CD1c-positive myeloid dendritic cell (primary cell): ENCODE measurements at regions not wholly inside any gene's neighbourhood (a gene's known extent, or its start where the extent isn't known, plus 50 kb on each side); places are given as distances from the start of the nearest gene placed in this dataset.
"Not testable (repeated sequence)": the region's sequence is repeated elsewhere in the genome, so short reads cannot be mapped to it uniquely, and the experiment has no call there.

Experiments
- DNase-seq: peaks from one replicate; pipeline ENCODE4 v3.0.0-alpha.2; 2016; ENCODE audit errors: extremely low spot score

DNA sequence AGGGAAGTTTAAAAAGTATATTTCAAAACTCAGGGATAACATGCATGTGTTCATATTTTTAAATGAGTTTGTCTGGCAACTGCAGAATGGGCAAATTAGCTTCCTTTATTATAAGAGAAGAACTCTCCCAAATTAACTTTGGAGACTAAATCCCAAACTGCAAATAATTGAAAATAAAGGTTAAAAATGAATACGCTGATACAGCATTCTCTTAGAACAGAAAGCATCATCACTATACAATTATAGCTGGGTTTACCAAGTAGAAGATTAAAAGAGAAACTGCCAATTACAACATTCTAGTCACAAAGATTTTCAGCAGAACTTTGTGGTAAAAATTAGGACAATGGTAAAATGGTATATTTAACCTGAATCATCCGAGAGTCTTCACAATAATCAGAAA is 73.3 kb downstream of the OLFM4 start:
- no peak for DNase-seq

DNA sequence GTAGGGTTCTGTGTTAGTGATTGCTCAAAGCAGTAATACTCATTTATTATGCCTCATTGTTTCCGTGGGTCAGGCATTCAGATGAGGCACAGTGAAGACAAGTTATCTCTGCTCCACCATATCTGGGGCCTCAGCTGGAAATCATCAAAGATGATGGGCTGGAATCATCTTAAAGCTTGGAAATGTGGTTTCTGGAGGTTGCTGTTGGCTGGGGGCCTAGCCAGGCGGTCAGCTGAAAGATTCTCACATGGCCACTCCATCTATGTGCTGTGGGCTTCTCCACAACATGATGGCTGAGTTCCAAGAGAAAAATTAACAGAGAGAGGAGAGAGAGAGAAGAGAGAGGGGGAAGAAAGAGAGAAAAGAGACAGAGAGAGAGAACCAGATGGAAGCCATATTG is 75.5 kb downstream of the OLFM4 start:
- DNase-seq = no peak

DNA sequence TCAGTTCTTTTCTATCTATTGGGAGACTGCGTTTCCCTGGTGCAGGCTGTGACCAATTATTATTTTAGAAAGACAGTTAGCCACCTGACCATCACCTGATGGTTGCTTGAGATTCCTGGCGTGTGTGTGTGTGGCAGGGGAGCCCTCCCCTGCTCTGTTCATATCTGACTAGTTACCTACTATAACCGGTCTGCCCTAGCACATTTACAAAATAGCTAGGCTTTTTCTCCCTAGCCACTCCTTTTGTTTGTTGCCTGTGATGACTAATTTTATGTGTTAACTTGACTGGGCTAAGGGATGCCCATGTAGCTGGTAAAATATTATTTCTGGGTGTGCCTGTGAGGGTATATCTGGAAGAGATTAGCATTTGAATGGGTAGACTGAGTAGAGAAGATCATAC is 76.9 kb downstream of the OLFM4 start:
- no peak for DNase-seq

DNA sequence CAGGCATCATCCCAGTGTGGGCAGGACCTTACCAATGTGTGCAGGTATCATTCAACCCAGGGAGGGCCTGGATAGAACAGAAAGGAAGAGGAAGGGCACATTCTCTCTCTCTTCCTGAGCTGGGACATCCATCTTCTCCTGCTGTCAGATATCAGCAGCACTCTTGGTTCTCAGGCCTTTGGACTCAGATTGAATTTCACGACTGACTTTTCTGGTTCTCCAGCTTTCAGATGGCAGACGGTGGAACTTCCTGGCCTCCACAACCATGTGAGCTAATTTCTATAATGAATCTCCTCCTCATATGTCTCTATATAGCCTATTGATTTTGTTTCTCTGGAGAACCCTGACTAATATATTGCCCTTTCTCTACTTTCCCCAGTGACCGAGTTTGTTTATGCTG is 77.3 kb downstream of the OLFM4 start:
- no peak for DNase-seq

DNA sequence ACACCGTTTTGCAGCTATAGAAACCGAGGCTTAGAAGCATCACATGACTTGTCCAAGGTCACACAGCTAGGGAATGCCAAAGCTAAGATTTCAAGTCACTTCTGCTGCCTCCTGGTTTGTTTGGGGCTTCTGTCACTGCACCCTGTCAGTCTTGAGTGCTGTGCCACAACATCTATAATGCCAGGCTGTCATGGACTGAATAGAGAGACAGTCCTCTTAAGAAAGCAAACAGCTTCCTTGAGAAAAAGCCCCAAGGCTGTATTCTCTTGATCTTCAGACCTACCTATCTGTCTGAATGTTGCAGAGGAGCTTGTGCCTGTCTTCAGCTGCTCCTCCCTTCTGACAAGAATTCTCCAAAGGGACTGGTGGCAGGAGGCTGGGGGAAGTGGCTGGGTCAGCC is 81.6 kb downstream of the OLFM4 start:
- no peak for DNase-seq

DNA sequence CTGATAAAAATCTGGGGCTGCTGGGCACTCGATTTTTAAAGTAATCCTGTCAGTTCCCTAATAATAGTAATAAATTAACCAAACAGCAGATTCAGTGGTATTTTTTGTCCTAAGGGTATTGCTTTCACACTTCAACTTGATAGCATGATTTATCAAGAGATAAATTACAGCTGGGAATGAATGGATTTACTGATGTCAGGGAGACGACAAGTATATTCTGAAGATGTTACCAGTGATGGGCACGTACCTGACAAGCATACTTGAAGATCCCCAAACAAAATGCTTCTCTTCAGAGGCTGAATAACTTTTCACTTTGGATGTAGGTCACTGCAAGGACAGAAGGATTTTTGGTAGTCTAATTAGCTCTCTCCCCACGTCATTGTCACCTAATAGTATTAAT is 82.0 kb downstream of the OLFM4 start:
- DNase-seq = no peak

DNA sequence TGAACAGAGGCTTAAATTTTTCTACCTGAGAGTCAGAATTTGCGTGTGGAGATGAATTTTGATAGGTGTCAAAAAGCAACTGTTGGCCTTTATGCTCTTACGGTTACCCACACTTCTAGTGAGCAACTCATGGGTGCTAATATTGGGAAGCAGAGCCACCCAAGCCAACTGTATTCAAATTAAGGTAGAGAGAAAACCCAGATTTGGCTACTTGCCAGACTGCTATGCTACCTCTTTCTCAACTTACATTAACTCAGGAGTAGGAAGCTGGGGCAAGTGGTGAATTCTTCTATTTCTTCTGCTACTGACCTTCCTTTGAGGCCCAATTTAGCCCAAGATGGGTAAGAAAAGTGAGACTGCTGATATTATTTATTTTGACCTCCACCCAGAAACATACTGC is 83.9 kb downstream of the OLFM4 start:
- no peak for DNase-seq

DNA sequence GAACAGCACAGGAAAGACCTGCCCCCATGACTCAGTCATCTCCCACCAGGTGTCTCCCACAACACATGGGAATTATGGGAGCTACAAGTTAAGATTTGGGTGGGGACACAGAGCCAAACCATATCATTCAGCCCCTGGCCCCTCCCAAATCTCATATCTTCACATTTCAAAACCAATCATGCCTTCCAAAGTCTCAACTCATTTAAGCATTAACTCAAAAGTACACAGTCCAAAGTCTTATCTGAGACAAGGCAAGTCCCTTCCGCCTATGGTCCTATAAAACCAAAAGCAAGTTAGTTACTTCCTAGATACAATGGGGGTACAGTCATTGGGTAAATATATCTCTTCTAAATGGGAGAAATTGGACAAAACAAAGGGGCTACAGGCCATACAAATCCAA is 88.4 kb downstream of the OLFM4 start:
- DNase-seq = not testable (repeated sequence)

DNA sequence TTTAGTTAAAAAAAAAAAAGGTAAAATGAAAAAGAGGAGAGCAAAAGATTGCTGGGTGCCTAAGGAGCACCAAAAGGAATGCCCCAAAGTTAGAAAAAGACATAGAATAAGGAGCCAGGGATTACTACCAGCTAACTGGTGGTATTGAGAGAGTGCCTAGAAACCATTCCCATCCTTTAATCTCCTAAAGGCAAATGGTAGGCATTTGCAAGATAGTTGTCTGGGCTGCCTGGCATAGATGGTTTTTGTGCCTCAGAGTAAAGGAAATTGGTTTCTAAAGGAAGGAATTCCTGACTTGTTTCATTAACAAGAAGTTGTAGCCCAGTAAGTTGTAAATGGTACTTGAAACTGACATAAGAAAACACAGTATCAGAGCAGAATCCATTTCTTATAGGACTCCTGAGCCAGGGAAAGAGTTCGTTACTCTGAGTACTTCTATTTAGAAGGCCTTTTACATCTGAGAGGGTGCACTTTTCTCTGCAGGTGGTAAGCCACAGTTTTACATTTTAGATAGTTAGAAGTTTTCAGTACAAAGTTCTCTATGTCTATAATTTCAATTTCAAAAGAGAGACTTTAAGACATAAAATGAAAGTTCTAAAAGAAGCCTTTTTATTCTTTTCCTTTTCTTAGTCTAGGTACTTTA is 92.6 kb downstream of the OLFM4 start:
- no peak for DNase-seq

DNA sequence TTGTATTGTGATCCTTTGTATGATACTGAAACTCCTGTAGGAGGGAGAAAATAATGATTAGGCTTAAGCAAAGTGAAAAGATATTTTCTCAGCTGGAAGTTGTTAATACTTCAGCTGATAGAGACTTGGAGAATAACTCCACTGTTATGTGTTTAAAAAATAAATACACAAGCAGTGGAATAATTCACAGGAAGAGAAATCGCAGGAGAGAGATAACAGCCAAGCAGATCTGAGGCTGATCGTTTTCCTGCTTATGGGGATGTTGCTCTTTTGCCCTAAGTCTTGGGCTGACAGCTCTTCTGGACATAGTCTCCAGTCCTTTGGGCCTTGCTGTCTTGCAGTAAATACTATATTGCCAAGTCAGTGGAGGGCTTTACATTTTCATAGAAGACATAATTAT is 93.3 kb downstream of the OLFM4 start:
- DNase-seq = no peak

DNA sequence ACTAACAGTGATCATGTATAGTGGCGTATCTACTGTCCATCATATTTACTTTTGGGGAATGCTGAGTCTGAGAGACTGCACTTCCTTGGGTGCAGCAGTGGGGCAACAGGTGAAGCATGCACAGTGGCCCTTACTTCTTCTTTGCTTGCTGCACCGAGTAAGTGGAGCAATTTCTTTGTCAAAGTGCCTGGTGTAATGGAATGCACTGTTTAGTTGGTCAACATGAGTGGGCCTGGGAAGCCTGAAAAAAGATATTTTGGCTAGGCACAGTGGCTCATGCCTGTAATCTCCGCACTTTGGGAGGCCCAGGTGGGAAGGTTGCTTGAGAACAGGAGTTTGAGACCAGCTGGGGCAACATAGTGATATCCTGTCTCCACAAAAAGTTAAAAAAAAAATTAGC is 94.9 kb downstream of the OLFM4 start:
- no peak for DNase-seq

DNA sequence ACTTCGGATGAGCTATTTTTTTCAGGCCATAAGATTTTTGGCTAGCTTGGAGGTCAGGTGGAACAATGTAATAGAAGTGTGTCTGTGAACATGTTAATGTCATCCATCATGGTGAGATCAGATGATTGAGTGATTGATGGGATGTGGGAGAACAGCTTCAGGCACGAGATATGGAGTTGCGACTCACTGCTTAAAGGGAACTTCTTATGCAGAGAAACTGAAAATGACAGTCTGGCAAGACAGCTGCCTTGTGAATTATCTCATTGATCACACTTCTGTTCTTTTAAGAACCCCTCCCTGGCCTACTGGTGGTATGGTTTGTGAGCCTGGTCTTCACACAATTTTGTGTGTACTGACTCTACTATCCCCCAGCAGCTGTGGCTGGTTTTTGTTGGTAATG is 96.0 kb downstream of the OLFM4 start:
- no peak for DNase-seq

DNA sequence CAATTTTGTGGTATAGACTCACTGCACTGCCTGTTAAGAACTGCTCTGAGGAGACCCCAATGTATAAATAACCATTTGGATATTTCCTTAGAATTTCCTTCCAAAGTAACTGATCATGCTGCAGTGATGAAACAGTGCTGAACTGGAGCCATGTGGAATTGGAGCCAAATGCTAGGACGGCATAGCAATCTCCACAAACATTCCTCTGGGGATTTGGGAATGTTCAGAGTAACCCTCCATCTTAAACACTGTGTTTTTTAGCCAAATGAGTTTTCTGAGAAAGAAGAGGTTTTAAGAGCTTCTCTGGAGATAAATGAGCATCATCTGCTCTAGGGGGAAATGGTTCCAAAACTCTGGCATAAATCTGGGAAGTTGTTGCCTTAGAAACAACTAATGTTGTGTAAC is 98.2 kb downstream of the OLFM4 start:
- DNase-seq = no peak

DNA sequence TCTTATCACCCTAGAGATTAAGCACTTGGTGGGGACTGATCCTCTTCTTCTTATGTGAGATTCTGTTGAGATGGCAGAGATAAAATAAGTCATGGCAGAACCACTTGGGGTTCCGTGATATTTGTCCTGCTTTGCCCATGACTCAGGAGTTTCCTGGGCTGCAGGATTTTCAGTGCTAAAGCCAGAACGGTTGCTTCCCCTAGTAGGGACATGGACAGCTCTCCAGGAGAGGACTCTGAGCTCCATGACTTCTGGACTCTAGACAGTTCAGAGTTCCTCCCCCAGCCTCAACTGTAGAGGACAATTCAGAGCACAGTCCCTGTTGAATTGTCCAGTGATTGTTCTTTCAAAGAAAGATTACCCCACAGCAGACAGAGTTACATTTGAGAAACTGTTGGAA is 98.8 kb downstream of the OLFM4 start:
- no peak for DNase-seq

DNA sequence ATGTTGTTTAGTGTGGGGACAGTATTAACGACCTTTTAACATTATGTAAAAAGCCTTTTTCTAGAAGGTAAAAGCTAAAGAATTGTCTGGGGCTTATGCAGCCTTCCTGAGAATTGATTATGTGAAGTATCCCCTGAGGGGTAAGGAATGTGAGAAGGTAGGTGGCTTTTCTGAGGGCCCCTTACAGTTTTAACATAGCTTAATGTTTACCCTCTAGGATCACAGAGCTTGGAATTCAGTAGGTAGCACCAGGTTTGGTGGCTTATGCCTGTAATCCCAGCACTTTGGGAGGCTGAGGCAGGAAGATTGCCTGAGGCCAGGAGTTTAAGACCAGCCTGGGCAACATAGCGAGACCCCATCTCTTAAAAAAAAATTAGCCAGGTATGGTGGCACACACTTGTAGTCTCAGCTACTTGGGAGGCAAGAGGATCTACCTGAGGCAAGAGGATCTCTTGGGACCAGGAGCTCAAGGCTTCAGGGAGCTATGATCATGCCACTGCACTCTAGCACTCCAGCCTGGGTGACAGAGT is 101.3 kb downstream of the OLFM4 start:
- DNase-seq = no peak

DNA sequence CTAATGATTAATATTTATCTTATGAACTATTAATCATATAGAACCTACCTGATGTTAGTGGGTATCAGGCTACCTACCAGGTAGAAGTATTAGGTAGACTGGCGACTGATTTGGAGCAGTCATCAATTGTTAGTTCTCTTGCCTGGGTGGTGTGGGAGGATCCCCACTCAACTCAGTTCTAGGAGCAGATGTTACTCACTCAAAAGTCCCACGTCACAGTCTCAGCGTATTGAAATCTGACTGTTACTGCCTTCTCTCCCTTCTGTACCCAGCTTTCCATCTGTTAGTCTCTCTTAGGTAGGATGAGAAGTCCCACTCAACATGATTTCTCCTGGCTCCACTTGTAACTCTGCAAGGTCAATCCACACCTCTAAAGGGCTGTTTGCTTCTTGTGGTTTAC is 102.7 kb downstream of the OLFM4 start:
- no peak for DNase-seq

DNA sequence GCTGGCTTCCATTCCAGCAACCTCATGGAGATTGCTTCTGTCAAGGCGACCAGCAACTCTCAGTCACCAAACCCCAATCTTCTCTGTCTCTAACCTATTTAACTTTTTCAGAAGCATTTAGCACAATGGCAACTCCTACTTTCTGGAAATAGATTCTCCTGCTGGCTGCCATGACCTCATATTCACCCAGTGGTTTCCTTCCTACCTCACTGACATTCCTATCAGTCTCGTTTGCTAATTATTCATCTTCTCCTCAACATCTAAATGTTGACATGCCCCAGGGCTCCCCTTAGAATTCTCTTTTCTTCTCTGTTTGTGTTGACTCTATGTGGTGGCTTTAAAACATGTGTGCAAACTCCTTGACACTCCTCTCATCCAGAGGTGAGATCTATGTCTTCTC is 106.7 kb downstream of the OLFM4 start:
- DNase-seq = no peak

DNA sequence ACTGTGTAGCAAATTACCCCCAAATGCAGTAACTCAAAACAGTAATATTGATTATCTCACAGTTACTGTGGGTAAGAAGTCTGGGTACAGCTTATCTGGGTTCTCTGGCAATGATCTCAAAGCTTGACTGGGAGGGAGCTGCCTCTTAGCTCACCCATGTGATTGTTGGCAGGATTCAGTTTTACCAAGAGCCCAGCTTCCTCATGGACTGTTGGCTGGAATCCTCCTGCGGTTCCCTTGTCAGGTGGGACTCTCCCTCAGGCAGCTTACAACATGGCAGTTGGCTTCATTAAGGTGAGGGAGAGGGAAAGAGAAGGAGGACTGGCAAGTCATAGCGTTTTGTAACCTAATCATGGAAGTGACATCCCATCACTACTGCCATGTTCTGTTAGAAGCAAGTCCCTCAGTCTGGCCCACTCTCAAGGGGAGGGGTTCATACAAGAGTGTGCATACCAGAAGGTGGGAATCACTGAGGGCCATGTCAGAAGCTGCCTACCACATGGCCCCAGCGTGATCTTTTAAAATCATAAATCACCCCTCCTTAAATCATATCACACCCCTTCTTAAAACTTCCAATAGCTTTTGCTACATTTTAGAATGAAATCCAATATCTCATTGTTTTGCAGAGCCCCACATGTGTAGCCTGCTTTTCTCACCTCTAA is 108.1 kb downstream of the OLFM4 start:
- DNase-seq = no peak

DNA sequence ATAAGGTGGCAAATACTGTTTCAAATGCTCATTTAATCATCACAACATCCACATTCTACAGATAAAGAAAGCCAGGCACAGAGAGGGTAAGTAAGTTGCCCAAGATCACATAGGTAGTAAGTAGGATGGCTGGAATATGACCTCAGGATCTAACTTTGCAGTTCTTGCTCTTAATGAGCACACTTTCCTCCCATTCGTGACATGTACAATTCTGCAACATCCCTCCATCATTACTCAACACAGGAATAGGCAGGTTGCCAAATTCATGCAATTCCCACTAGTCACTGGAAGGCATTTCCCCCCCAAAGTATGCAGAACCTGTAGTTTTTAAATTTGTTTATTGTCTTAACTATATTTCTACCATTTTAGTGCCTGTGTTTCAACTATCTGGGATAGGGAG is 109.2 kb downstream of the OLFM4 start:
- DNase-seq = no peak

DNA sequence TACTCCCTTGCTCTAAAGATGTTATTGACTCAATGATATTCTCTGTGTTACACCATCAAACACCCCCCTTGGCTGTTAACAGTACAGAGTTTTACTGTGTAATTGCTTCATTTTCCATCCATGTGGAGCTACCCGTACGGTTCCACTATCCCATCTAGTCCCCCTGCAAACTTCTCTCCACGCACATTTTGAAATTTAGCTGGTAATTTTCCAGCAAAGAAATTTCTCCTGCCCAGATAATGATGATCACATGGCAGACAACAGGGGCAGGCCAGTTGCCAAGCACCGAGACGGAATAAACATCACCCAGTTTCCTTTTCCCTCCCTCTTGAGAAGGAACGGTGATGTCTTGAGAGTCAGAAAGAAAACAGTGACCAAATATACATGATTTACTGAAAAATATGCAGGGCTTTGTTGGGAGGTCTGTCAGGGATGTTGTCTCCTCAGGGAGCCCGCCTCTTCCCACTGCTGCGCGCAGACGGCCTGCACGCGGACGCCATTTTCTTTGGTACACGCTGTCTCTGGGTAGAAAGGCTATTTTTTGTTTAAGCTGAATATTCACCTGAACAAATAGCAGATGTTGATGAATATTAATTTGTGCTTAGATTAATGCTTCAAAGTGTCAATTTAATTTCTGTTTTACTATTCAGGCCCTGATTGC is 109.9 kb downstream of the OLFM4 start:
- no peak for DNase-seq

DNA sequence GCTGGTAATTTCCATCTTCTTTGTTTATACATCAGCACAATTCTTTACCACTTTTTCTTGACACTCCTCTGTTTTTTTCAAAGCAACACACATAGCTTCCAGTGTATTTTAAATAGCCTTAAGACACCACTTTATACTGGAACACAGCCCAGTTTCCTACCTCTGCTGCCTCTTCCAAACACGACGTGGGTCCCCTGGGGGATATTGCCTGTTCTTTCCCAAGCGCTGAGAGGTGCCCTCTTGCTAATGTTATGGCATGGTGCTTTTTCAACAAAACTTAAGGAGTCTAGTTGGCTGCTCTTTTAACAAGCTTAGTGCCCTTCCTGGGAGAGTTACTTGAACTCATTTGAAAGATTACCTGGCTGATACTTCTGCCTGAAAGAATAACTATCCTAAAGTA is 112.7 kb downstream of the OLFM4 start:
- no peak for DNase-seq

DNA sequence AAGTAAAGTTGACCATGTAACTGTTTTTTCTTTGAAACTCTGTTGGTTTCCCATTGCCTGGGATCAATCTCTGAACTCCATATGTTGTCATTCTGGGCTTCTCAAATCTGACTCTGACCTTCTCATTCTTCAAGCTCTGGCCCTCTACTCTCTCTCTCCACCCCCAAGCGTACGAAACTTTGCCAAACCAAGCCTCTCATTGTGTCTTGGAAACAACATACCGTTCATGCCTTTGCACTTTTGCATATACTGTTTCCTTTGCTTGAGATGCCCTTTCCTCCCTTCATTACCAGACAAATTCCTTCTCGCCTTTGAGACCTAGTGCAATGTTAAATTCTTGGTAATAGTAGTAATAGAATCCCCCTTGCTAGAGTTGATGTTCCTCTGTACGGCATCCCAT is 113.7 kb downstream of the OLFM4 start:
- no peak for DNase-seq

DNA sequence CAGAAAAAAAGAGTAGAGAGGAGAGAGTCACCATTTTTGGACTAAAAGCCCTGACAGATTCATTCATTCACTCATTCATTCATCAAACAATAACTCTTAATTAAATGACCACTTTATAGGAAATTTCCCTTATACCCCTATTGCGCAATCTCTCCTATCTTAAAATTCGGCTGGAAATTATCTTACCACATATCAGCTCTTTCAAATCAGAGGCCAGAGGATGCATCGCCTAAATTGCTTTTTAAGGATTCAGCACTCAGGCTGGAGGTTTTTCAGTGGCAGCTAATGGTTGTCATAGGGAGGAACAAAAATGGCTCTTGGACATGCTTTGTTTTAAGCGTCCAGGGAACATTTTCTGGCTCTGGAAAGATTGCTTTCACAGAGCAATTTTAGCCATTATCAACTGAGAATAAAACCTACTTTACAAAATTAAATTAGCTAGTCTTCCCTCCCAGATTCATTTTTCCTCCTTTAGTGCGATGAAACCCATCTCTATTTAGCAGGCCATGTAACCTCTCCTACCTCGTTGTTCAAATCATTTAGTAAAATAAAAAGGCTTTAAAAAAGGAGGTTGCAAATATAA is 115.2 kb downstream of the OLFM4 start:
- DNase-seq = no peak
